Liver (tissue), 8 donors: ENCODE measurements at regions not wholly inside any gene's neighbourhood (a gene's known extent, or its start where the extent isn't known, plus 50 kb on each side); places are given as distances from the start of the nearest gene placed in this dataset.

ENCODE experiments used
- DNase-seq: peaks from one replicate; pipeline ENCODE4 v3.0.0-alpha.2; 2017; ENCODE audit warnings: low spot score
- H3K27ac ChIP-seq, 2 donors: one replicate each; pipeline ENCODE4 v1.7.0; 2013; ENCODE audit warnings: inconsistent platforms in 2 of 2, low read length in 2 of 2, control low read depth in 1 of 2, low read depth in 1 of 2, mild to moderate bottlenecking in 1 of 2
- H3K27me3 ChIP-seq, 4 donors: one replicate each; pipeline versions ENCODE4 v1.6.1 to v1.7.0; 2013; ENCODE audit warnings: low read length in 3 of 4, inconsistent platforms in 1 of 4, mild to moderate bottlenecking in 1 of 4, moderate library complexity in 1 of 4; ENCODE audit not compliant: control insufficient read depth in 4 of 4, insufficient read depth in 4 of 4
- H3K36me3 ChIP-seq, 4 donors: one replicate each; pipeline versions ENCODE4 v1.6.1 to v1.7.0; 2013; ENCODE audit warnings: low read length in 3 of 4, mild to moderate bottlenecking in 3 of 4, low read depth in 1 of 4, moderate library complexity in 1 of 4; ENCODE audit not compliant: control insufficient read depth in 4 of 4, insufficient read depth in 3 of 4
- H3K4me1 ChIP-seq, 4 donors: one replicate each; pipeline versions ENCODE4 v1.6.1 to v1.7.0; 2013; ENCODE audit warnings: low read length in 3 of 4, mild to moderate bottlenecking in 3 of 4, moderate library complexity in 1 of 4; ENCODE audit not compliant: control insufficient read depth in 4 of 4, insufficient read depth in 4 of 4
- H3K4me3 ChIP-seq, 3 donors: one replicate each; pipeline versions ENCODE4 v1.6.1 to v1.7.0; 2013; ENCODE audit warnings: low read length in 3 of 3, control low read depth in 1 of 3, low read depth in 1 of 3, mild to moderate bottlenecking in 1 of 3
- H3K9ac ChIP-seq, 2 donors: one replicate each; pipeline ENCODE4 v1.7.0; 2013; ENCODE audit warnings: low read length in 2 of 2, mild to moderate bottlenecking in 2 of 2, moderate library complexity in 2 of 2, control low read depth in 1 of 2, low read depth in 1 of 2
- H3K9me3 ChIP-seq, 4 donors: one replicate each; pipeline versions ENCODE4 v1.6.1 to v1.7.0; 2013; ENCODE audit warnings: low read length in 3 of 4; ENCODE audit not compliant: control insufficient read depth in 4 of 4
- EGR1 ChIP-seq, 2 donors: IDR thresholded peaks; 2 replicates each; pipeline ENCODE4 v1.6.1; 2016 to 2018; ENCODE audit warnings: antibody characterized with exemption in 2 of 2, low read depth in 2 of 2
- FOXA1 ChIP-seq: IDR thresholded peaks from 2 replicates; pipeline ENCODE4 v1.6.1; 2016; ENCODE audit warnings: antibody characterized with exemption
- FOXA2 ChIP-seq: IDR thresholded peaks from 2 replicates; pipeline ENCODE4 v1.6.1; 2016; ENCODE audit warnings: antibody characterized with exemption
- GABPA ChIP-seq, 2 donors: IDR thresholded peaks in 1 of 2; conservative IDR thresholded peaks in 1 of 2; 2 replicates each; pipeline ENCODE4 v1.6.1; 2016; ENCODE audit warnings: antibody characterized with exemption in 2 of 2, mild to moderate bottlenecking in 1 of 2, moderate library complexity in 1 of 2
- HNF4A ChIP-seq, 2 donors: conservative IDR thresholded peaks; 2 replicates each; pipeline ENCODE4 v1.6.1; 2016; ENCODE audit warnings: antibody characterized with exemption in 2 of 2, mild to moderate bottlenecking in 2 of 2
- HNF4G ChIP-seq: IDR thresholded peaks from 2 replicates; pipeline ENCODE4 v1.6.1; 2016; ENCODE audit warnings: antibody characterized with exemption
- JUND ChIP-seq, 2 donors: IDR thresholded peaks; 2 replicates each; pipeline ENCODE4 v1.6.1; 2016; ENCODE audit warnings: antibody characterized with exemption in 2 of 2
- NR2F2 ChIP-seq: IDR thresholded peaks from 2 replicates; pipeline ENCODE4 v1.6.1; 2016; ENCODE audit warnings: antibody characterized with exemption
- RAD21 ChIP-seq, 2 donors: IDR thresholded peaks; 2 replicates each; pipeline ENCODE4 v1.6.1; 2016; ENCODE audit warnings: antibody characterized with exemption in 2 of 2, mild to moderate bottlenecking in 2 of 2
- RXRA ChIP-seq, 2 donors: IDR thresholded peaks; 2 replicates each; pipeline ENCODE4 v1.6.1; 2017 to 2018; ENCODE audit warnings: antibody characterized with exemption in 2 of 2, mild to moderate bottlenecking in 1 of 2
- SP1 ChIP-seq: IDR thresholded peaks from 2 replicates; pipeline ENCODE4 v1.6.1; 2018; ENCODE audit warnings: antibody characterized with exemption, mild to moderate bottlenecking
- TAF1 ChIP-seq: conservative IDR thresholded peaks from 2 replicates; pipeline ENCODE4 v1.6.1; 2016; ENCODE audit warnings: antibody characterized with exemption, mild to moderate bottlenecking
- YY1 ChIP-seq: IDR thresholded peaks from 2 replicates; pipeline ENCODE4 v1.6.1; 2016; ENCODE audit warnings: antibody characterized with exemption, mild to moderate bottlenecking
- WGBS: extraction: QIAGEN DNeasy Blood & Tissue Kit; methylation state at CpG from one replicate; pipeline ENCODE4 v1.1.7; 2013; 5-methylcytosine and 5-hydroxymethylcytosine counted together
- TF ChIP-seq, protein P1 (sequence below): IDR thresholded peaks from 2 replicates; pipeline ENCODE4 v1.6.1; 2016; ENCODE audit warnings: antibody characterized with exemption
- TF ChIP-seq, protein P2 (sequence below): IDR thresholded peaks from 2 replicates; pipeline ENCODE4 v1.6.1; 2016; ENCODE audit warnings: antibody characterized with exemption, mild to moderate bottlenecking
- TF ChIP-seq, protein P3 (sequence below): fragments of 150-350 bp; IDR thresholded peaks from 2 replicates; pipeline ENCODE4 v1.5.1; 2017; ENCODE audit warnings: improper control_type of control experiment, low read depth, low read length; ENCODE audit not compliant: missing input control
- TF ChIP-seq, protein P4 (sequence below): IDR thresholded peaks from 2 replicates; pipeline ENCODE4 v1.6.1; 2016; ENCODE audit warnings: antibody characterized with exemption
- TF ChIP-seq, protein P5 (sequence below): IDR thresholded peaks from 2 replicates; pipeline ENCODE4 v1.6.1; 2016; ENCODE audit warnings: antibody characterized with exemption
- donor health status: healthy.
- donor health status: healthy.
- donor health status: healthy.
- donor health status: healthy.
- donor health status: healthy.

DNA sequence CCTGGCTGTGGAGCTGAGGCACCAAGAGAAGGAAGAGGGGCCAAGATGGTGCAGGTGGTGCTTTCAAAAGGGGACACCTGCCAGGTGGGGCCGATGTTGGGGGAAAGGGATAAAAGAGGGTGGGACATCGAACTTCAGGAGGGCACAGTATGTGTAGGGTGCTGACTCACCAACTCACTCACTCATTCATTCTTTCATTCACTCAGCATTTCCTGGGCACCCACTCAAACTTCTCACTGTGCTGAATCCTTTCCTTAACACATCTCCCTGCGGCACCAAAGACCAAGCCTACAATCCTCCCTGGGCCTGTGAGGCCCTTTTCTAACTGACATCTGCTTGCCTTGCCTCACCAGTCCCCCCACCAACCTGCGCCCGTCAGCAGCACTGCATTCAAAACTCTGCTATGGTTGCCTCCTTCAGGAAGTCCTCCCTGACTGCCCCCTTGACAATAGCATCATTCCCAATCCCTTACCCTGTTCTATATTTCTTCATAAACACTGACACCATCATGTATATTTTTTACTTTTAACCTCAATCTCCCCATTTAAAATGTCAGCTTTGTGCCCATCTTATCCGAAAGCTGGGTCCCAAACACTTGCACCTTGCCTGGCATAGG, 246.6 kb downstream of the MN1 start:
- Histone ChIP-seq H3K36me3 (no peaks in the 10 kb centered on the region), H3K4me1 (no peaks in the 10 kb centered on the region), H3K27me3 (no peaks in the 10 kb centered on the region), H3K27ac (no peak overlapping the region), H3K9ac (no peak overlapping the region), H3K9me3 (no peaks in the 10 kb centered on the region), H3K4me3 (no peak overlapping the region)
- WGBS = 91% methylated on average over 6 of the region's 6 CpGs
- TF ChIP-seq SP1 (no peak), TAF1 (no peak), FOXA1 (no peak), RAD21 (IDR thresholded peaks at IDR 0.05) (no peak), YY1 (no peak), HNF4G (no peak), FOXA2 (no peak), HNF4A (conservative IDR thresholded peaks at IDR 0.05) (no peak), NR2F2 (no peak), EGR1 (IDR thresholded peaks at IDR 0.05; ENCODE audit: low read depth in 2 of 2) (no peak), GABPA (IDR thresholded peaks at IDR 0.05 in 1 of 2, conservative IDR thresholded peaks at IDR 0.05 in 1 of 2) (no peak), RXRA (IDR thresholded peaks at IDR 0.05) (no peak), JUND (IDR thresholded peaks at IDR 0.05) (no peak)
- TF ChIP-seq, protein P1, sequence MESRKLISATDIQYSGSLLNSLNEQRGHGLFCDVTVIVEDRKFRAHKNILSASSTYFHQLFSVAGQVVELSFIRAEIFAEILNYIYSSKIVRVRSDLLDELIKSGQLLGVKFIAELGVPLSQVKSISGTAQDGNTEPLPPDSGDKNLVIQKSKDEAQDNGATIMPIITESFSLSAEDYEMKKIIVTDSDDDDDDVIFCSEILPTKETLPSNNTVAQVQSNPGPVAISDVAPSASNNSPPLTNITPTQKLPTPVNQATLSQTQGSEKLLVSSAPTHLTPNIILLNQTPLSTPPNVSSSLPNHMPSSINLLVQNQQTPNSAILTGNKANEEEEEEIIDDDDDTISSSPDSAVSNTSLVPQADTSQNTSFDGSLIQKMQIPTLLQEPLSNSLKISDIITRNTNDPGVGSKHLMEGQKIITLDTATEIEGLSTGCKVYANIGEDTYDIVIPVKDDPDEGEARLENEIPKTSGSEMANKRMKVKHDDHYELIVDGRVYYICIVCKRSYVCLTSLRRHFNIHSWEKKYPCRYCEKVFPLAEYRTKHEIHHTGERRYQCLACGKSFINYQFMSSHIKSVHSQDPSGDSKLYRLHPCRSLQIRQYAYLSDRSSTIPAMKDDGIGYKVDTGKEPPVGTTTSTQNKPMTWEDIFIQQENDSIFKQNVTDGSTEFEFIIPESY = no peak
- TF ChIP-seq, protein P2, sequence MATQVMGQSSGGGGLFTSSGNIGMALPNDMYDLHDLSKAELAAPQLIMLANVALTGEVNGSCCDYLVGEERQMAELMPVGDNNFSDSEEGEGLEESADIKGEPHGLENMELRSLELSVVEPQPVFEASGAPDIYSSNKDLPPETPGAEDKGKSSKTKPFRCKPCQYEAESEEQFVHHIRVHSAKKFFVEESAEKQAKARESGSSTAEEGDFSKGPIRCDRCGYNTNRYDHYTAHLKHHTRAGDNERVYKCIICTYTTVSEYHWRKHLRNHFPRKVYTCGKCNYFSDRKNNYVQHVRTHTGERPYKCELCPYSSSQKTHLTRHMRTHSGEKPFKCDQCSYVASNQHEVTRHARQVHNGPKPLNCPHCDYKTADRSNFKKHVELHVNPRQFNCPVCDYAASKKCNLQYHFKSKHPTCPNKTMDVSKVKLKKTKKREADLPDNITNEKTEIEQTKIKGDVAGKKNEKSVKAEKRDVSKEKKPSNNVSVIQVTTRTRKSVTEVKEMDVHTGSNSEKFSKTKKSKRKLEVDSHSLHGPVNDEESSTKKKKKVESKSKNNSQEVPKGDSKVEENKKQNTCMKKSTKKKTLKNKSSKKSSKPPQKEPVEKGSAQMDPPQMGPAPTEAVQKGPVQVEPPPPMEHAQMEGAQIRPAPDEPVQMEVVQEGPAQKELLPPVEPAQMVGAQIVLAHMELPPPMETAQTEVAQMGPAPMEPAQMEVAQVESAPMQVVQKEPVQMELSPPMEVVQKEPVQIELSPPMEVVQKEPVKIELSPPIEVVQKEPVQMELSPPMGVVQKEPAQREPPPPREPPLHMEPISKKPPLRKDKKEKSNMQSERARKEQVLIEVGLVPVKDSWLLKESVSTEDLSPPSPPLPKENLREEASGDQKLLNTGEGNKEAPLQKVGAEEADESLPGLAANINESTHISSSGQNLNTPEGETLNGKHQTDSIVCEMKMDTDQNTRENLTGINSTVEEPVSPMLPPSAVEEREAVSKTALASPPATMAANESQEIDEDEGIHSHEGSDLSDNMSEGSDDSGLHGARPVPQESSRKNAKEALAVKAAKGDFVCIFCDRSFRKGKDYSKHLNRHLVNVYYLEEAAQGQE = no peak
- TF ChIP-seq, protein P3, sequence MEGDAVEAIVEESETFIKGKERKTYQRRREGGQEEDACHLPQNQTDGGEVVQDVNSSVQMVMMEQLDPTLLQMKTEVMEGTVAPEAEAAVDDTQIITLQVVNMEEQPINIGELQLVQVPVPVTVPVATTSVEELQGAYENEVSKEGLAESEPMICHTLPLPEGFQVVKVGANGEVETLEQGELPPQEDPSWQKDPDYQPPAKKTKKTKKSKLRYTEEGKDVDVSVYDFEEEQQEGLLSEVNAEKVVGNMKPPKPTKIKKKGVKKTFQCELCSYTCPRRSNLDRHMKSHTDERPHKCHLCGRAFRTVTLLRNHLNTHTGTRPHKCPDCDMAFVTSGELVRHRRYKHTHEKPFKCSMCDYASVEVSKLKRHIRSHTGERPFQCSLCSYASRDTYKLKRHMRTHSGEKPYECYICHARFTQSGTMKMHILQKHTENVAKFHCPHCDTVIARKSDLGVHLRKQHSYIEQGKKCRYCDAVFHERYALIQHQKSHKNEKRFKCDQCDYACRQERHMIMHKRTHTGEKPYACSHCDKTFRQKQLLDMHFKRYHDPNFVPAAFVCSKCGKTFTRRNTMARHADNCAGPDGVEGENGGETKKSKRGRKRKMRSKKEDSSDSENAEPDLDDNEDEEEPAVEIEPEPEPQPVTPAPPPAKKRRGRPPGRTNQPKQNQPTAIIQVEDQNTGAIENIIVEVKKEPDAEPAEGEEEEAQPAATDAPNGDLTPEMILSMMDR = no peak
- TF ChIP-seq, protein P4, sequence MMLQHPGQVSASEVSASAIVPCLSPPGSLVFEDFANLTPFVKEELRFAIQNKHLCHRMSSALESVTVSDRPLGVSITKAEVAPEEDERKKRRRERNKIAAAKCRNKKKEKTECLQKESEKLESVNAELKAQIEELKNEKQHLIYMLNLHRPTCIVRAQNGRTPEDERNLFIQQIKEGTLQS = no peak
- TF ChIP-seq, protein P5, sequence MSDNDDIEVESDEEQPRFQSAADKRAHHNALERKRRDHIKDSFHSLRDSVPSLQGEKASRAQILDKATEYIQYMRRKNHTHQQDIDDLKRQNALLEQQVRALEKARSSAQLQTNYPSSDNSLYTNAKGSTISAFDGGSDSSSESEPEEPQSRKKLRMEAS = no peak
- DNase-seq = no peak
